HG02623 (cell line): ENCODE measurements at regions not wholly inside any gene's neighbourhood (a gene's known extent, or its start where the extent isn't known, plus 50 kb on each side); places are given as distances from the start of the nearest gene placed in this dataset.

Source experiments
- ATAC-seq: cut with Tn5 transposase; IDR thresholded peaks from one replicate; pipeline ENCODE4 v1.9.1; 2021; ENCODE audit warnings: moderate library complexity; ENCODE audit not compliant: unreplicated experiment

DNA sequence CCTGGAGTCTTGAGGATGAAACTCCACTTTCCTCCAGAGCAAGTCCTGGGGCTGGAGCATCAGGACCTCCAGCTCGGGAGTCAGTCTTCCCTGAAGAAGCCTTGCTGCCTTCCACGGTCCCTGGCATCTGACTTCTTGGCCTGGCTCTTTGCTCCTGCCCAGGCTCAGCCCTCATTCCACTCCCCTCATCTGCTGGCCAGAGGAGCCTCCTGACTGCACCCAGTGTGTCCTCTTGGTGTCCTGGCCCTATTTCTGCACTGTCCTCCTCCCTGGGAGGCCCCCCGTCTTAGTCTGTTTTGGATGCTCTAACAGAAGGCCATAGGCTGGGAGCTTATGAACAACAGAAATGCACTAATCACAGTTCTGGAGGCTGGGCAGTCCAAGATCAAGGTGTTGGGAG, 231.5 kb downstream of the LOXHD1 start:
- ATAC-seq: no peak

GRCh38 chr18:46426021-46426678, 230.9 kb downstream of the LOXHD1 start:
- ATAC-seq: no peak

GRCh38 chr18:46426679-46427047, 230.4 kb downstream of the LOXHD1 start:
- ATAC-seq: no peak
